HepG2 (cell line): ENCODE measurements at regions not wholly inside any gene's neighbourhood (a gene's known extent, or its start where the extent isn't known, plus 50 kb on each side); places are given as distances from the start of the nearest gene placed in this dataset.

Source experiments
- ATAC-seq: fragments of 200-7000 bp; cut with Tn5 transposase; 3 replicates; pipeline ENCODE4 v1.9.1; 2020; ENCODE audit warnings: mild to moderate bottlenecking, moderate library complexity
- BruUV-seq: library from RNA; stranded (reverse); fragments of 400-500 nt; replicated peaks from 2 replicates; lab custom pipeline; 2021; lab: Mats Ljungman, UMichigan
- CTCF ChIA-PET: fragments of 300-600 bp; formaldehyde crosslinking; extraction: SDS; loops from one replicate; lab custom pipeline; 2021; ENCODE audit warnings: low total read pairs, inconsistent platforms, low intra/inter-chr PET ratio; lab: Yijun Ruan, JAX
- POLR2A ChIA-PET: fragments of 350-600 bp; sonication (Branson Sonifier 250); formaldehyde crosslinking; loops from one replicate; lab custom pipeline; 2020; ENCODE audit warnings: antibody characterized with exemption, inconsistent platforms; lab: Yijun Ruan, JAX
- DNase-seq: peaks from one replicate; pipeline ENCODE4 v3.0.0-alpha.2; 2015; ENCODE audit warnings: low spot score
- FAIRE-seq: peaks from 3 replicates; lab custom pipeline; 2011; peaks lifted over from hg19 to GRCh38; lab: Jason Lieb, UNC
- H2AFZ ChIP-seq: one replicate; pipeline ENCODE4 v1.6.1; 2011; ENCODE audit warnings: low read length, inconsistent platforms
- H3K27ac ChIP-seq: fragments of 300-600 bp; 3 replicates; pipeline ENCODE4 v1.8.0; 2011; ENCODE audit warnings: mixed run types, mild to moderate bottlenecking, mixed read lengths, low read length, inconsistent platforms; ENCODE audit not compliant: insufficient read depth; ENCODE audit errors: extremely low read length
- H3K27me3 ChIP-seq, 2 experiments: fragments of 200-600 bp in 1 of 2; 2 replicates in 1 of 2; 3 replicates in 1 of 2; pipeline versions ENCODE4 v1.6.0 to v1.8.0; 2011; ENCODE audit warnings: low read length in 2 of 2, mild to moderate bottlenecking in 2 of 2, moderate library complexity in 2 of 2, inconsistent platforms in 1 of 2; ENCODE audit not compliant: insufficient read depth in 2 of 2, control insufficient read depth in 1 of 2
- H3K36me3 ChIP-seq, 2 experiments: fragments of 200-600 bp in 1 of 2; replicated peaks in 1 of 2; 2 replicates in 1 of 2; 3 replicates in 1 of 2; pipeline versions ENCODE4 v1.5.1 to v1.8.0; 2011; ENCODE audit warnings: low read length in 2 of 2, inconsistent platforms in 1 of 2; ENCODE audit not compliant: insufficient read depth in 2 of 2, control insufficient read depth in 1 of 2
- H3K4me1 ChIP-seq: 2 replicates; pipeline ENCODE4 v1.5.1; 2012; ENCODE audit warnings: low read length, inconsistent platforms; ENCODE audit not compliant: insufficient read depth
- H3K4me2 ChIP-seq: 2 replicates; pipeline ENCODE4 v1.6.0; 2011; ENCODE audit warnings: low read depth, low read length, inconsistent platforms
- H3K4me3 ChIP-seq, 3 experiments: fragments of 200-600 bp in 1 of 3; sonication (generic), shearing (Covaris generic) in 1 of 3; replicated peaks in 1 of 3; 2 replicates each; pipeline ENCODE4 v1.5.1; 2011 to 2016; ENCODE audit warnings: low read length in 3 of 3, inconsistent platforms in 2 of 3, low read depth in 2 of 3, mild to moderate bottlenecking in 2 of 3, control low read depth in 1 of 3, mixed read lengths in 1 of 3; ENCODE audit not compliant: insufficient read depth in 1 of 3
- H3K79me2 ChIP-seq: one replicate; pipeline ENCODE4 v1.6.1; 2011; ENCODE audit warnings: low read length, inconsistent platforms; ENCODE audit not compliant: insufficient read depth
- H3K9ac ChIP-seq: 2 replicates; pipeline ENCODE4 v1.6.0; 2011; ENCODE audit warnings: mild to moderate bottlenecking, low read depth, low read length, inconsistent platforms; ENCODE audit not compliant: insufficient read depth
- H3K9me3 ChIP-seq: 2 replicates; pipeline ENCODE4 v1.5.1; 2012; ENCODE audit warnings: mild to moderate bottlenecking, low read length
- H4K20me1 ChIP-seq: 2 replicates; pipeline ENCODE4 v1.6.0; 2011; ENCODE audit warnings: inconsistent platforms, mild to moderate bottlenecking, low read length, moderate library complexity; ENCODE audit not compliant: insufficient read depth
- BCLAF1 ChIP-seq: fragments of 450-650 bp; IDR thresholded peaks from 2 replicates; pipeline ENCODE4 v1.6.1; 2017; ENCODE audit warnings: mild to moderate bottlenecking
- BRD4 ChIP-seq: sonication (generic); formaldehyde crosslinking; IDR thresholded peaks from 2 replicates; pipeline ENCODE4 v1.4.0; 2020; ENCODE audit warnings: missing genetic modification reagents
- CEBPG ChIP-seq: IDR thresholded peaks from 2 replicates; pipeline ENCODE4 v1.6.1; 2016
- ETS1 ChIP-seq: sonication (generic); formaldehyde crosslinking; IDR thresholded peaks from 2 replicates; pipeline ENCODE4 v1.4.0; 2020; ENCODE audit warnings: missing genetic modification reagents
- HIVEP1 ChIP-seq: sonication (generic); formaldehyde crosslinking; IDR thresholded peaks from 2 replicates; pipeline ENCODE4 v1.4.0; 2020; ENCODE audit warnings: mild to moderate bottlenecking, missing genetic modification reagents
- KLF16 ChIP-seq, 2 experiments: sonication (generic) in 1 of 2; formaldehyde crosslinking in 1 of 2; IDR thresholded peaks; 2 replicates each; pipeline versions ENCODE4 v1.6.1 to v1.8.0; 2016 to 2023; ENCODE audit warnings: missing genetic modification reagents in 2 of 2, missing compliant biosample characterization in 1 of 2
- PCBP1 ChIP-seq: fragments of 200-400 bp; formaldehyde crosslinking; IDR thresholded peaks from 2 replicates; pipeline ENCODE4 v1.6.1; 2017; ENCODE audit warnings: mild to moderate bottlenecking, low read depth, low read length, borderline replicate concordance
- RBFOX2 ChIP-seq: fragments of 200-400 bp; formaldehyde crosslinking; IDR thresholded peaks from 2 replicates; pipeline ENCODE4 v1.6.1; 2017; ENCODE audit warnings: low read depth, mild to moderate bottlenecking, low read length
- ZNF101 ChIP-seq: sonication (generic); formaldehyde crosslinking; IDR thresholded peaks from 2 replicates; pipeline ENCODE4 v1.4.0; 2020; ENCODE audit warnings: mild to moderate bottlenecking, low read depth, missing genetic modification reagents, borderline replicate concordance
- ZNF441 ChIP-seq: sonication (generic); formaldehyde crosslinking; IDR thresholded peaks from 2 replicates; pipeline ENCODE4 v1.7.0; 2021; ENCODE audit warnings: missing genetic modification reagents, borderline replicate concordance
- ZNF841 ChIP-seq: sonication (generic); formaldehyde crosslinking; IDR thresholded peaks from 2 replicates; pipeline ENCODE4 v1.8.1; 2023; ENCODE audit warnings: missing genetic modification reagents, borderline replicate concordance
- whole genome bisulfite sequencing: methylation state at CpG from one replicate; pipeline ENCODE4 v1.1.6; 2017; ENCODE audit warnings: low lambda C conversion rate; 5-methylcytosine and 5-hydroxymethylcytosine counted together
- in situ Hi-C: cut with HindIII; loops from 2 replicates; pipeline ENCODE4 v1.10.0; 2017; ENCODE audit warnings: low pct_unique_long_range_greater_than_20kb; ENCODE audit not compliant: extremely low pct_ligation_motif_present
- intact Hi-C: fragments of 100-400 bp; cut with micrococcal nuclease; formaldehyde crosslinking; loops from one replicate; pipeline ENCODE4 v1.10.0; 2022; ENCODE audit not compliant: unreplicated experiment
- TF ChIP-seq, protein P1 (sequence below): sonication (generic); formaldehyde crosslinking; IDR thresholded peaks from 2 replicates; pipeline ENCODE4 v1.4.0; 2020; ENCODE audit warnings: missing genetic modification reagents
- TF ChIP-seq, protein P2 (sequence below): sonication (generic); formaldehyde crosslinking; IDR thresholded peaks from 2 replicates; pipeline ENCODE4 v1.9.0; 2021; ENCODE audit warnings: missing genetic modification reagents, borderline replicate concordance

DNA sequence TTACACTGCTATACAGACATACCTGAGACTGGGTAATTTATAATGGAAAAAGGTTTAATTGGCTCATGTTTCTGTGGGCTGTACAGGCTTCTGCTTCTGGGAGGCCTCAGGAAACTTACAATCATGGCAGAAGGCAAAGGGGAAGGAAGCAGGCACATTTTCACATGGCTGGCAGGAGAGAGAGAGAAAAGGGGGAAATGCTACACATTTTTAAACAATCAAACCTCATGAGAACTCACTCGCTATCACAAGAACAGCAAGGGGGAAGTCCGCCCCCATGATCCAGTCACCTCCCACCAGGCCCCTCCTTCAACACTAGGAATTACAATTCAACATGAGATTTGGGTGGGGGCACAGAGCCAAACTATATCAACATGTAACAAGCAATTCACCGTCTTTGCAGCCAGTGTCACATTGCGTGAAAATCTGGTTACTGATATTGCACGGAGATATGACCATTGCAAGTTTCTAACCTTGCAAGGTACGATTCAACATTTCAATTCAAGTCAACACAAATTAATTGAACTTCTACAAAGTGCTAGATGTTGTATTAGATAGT lies 61.7 kb upstream of the RELL1 start:
- no peak overlapping the region for H2AFZ ChIP-seq
- H3K36me3 ChIP-seq, result no peaks in the 10 kb centered on the region
- BruUV-seq, result no TSS peak
- ATAC-seq, result no peak
- H3K9ac ChIP-seq, result no peak overlapping the region
- H3K27ac ChIP-seq, result no peak overlapping the region
- no peaks in the 10 kb centered on the region for H3K79me2 ChIP-seq
- H3K27me3 ChIP-seq, result peaks cover 0 to 2% of the 10 kb centered on the region in 2 experiments; a peak in 1 of 5 replicates
- no peak overlapping the region for H3K4me2 ChIP-seq
- in situ Hi-C loops, result no loop called here
- no peaks in the 10 kb centered on the region for H3K4me1 ChIP-seq
- POLR2A ChIA-PET, result no interaction called here
- CTCF ChIA-PET, result no interaction called here
- WGBS, result 64% methylated on average over 6 of the region's 6 CpGs
- no peaks in the 10 kb centered on the region for H3K9me3 ChIP-seq
- FAIRE-seq, result no peak
- intact Hi-C loops, result no loop called here
- no peak for DNase-seq
- no peaks in the 10 kb centered on the region for H4K20me1 ChIP-seq
- H3K4me3 ChIP-seq, result no peak overlapping the region
- TF ChIP-seq HIVEP1, result no peak
- TF ChIP-seq, protein P1, sequence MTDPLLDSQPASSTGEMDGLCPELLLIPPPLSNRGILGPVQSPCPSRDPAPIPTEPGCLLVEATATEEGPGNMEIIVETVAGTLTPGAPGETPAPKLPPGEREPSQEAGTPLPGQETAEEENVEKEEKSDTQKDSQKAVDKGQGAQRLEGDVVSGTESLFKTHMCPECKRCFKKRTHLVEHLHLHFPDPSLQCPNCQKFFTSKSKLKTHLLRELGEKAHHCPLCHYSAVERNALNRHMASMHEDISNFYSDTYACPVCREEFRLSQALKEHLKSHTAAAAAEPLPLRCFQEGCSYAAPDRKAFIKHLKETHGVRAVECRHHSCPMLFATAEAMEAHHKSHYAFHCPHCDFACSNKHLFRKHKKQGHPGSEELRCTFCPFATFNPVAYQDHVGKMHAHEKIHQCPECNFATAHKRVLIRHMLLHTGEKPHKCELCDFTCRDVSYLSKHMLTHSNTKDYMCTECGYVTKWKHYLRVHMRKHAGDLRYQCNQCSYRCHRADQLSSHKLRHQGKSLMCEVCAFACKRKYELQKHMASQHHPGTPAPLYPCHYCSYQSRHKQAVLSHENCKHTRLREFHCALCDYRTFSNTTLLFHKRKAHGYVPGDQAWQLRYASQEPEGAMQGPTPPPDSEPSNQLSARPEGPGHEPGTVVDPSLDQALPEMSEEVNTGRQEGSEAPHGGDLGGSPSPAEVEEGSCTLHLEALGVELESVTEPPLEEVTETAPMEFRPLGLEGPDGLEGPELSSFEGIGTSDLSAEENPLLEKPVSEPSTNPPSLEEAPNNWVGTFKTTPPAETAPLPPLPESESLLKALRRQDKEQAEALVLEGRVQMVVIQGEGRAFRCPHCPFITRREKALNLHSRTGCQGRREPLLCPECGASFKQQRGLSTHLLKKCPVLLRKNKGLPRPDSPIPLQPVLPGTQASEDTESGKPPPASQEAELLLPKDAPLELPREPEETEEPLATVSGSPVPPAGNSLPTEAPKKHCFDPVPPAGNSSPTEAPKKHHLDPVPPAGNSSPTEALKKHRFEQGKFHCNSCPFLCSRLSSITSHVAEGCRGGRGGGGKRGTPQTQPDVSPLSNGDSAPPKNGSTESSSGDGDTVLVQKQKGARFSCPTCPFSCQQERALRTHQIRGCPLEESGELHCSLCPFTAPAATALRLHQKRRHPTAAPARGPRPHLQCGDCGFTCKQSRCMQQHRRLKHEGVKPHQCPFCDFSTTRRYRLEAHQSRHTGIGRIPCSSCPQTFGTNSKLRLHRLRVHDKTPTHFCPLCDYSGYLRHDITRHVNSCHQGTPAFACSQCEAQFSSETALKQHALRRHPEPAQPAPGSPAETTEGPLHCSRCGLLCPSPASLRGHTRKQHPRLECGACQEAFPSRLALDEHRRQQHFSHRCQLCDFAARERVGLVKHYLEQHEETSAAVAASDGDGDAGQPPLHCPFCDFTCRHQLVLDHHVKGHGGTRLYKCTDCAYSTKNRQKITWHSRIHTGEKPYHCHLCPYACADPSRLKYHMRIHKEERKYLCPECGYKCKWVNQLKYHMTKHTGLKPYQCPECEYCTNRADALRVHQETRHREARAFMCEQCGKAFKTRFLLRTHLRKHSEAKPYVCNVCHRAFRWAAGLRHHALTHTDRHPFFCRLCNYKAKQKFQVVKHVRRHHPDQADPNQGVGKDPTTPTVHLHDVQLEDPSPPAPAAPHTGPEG, result no peak
- no peak for TF ChIP-seq CEBPG (CRISPR knock-in tag)
- TF ChIP-seq PCBP1, result no peak
- TF ChIP-seq RBFOX2, result no peak
- TF ChIP-seq ZNF441 (CRISPR knock-in tag), result no peak
- TF ChIP-seq ZNF841 (CRISPR knock-in tag), result no peak
- TF ChIP-seq KLF16 (CRISPR knock-in tag; IDR thresholded peaks at IDR 0.05), result no peak
- TF ChIP-seq BCLAF1, result no peak
- TF ChIP-seq, protein P2, sequence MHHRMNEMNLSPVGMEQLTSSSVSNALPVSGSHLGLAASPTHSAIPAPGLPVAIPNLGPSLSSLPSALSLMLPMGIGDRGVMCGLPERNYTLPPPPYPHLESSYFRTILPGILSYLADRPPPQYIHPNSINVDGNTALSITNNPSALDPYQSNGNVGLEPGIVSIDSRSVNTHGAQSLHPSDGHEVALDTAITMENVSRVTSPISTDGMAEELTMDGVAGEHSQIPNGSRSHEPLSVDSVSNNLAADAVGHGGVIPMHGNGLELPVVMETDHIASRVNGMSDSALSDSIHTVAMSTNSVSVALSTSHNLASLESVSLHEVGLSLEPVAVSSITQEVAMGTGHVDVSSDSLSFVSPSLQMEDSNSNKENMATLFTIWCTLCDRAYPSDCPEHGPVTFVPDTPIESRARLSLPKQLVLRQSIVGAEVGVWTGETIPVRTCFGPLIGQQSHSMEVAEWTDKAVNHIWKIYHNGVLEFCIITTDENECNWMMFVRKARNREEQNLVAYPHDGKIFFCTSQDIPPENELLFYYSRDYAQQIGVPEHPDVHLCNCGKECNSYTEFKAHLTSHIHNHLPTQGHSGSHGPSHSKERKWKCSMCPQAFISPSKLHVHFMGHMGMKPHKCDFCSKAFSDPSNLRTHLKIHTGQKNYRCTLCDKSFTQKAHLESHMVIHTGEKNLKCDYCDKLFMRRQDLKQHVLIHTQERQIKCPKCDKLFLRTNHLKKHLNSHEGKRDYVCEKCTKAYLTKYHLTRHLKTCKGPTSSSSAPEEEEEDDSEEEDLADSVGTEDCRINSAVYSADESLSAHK (CRISPR knock-in tag), result no peak
- TF ChIP-seq BRD4 (CRISPR knock-in tag), result no peak
- no peak for TF ChIP-seq ETS1 (CRISPR knock-in tag)
- no peak for TF ChIP-seq ZNF101 (CRISPR knock-in tag)
